Glomerular endothelial cell (primary cell): ENCODE measurements at regions not wholly inside any gene's neighbourhood (a gene's known extent, or its start where the extent isn't known, plus 50 kb on each side); places are given as distances from the start of the nearest gene placed in this dataset.
"Not testable (repeated sequence)": the region's sequence is repeated elsewhere in the genome, so short reads cannot be mapped to it uniquely, and the experiment has no call there.

ENCODE experiments used
- DNase-seq: peaks from one replicate; pipeline ENCODE4 v3.0.0-alpha.2; 2011; ENCODE audit warnings: low read depth, low spot score; ENCODE audit errors: extremely low read depth

- no peak for DNase-seq
Measured at GRCh38 chr15:81830520-81830919, 215.3 kb downstream of the MEX3B start.

- no peak for DNase-seq
Measured at GRCh38 chr15:81829918-81830317, 215.9 kb downstream of the MEX3B start.

GRCh38 chr15:81828135-81828534 lies 217.7 kb downstream of the MEX3B start:
- DNase-seq = no peak

- DNase-seq = no peak
Measured at GRCh38 chr15:81825136-81825535, 220.7 kb downstream of the MEX3B start.

- not testable (repeated sequence) for DNase-seq
Measured at GRCh38 chr15:81822587-81822986, 223.2 kb downstream of the MEX3B start.

- DNase-seq = no peak
Measured at GRCh38 chr15:81819924-81820635, 225.7 kb downstream of the MEX3B start.

- DNase-seq = no peak
Measured at GRCh38 chr15:81814882-81815455, 230.8 kb downstream of the MEX3B start.

- DNase-seq = no peak
Measured at GRCh38 chr15:81813215-81813614, 232.6 kb downstream of the MEX3B start.

- no peak for DNase-seq
Measured at GRCh38 chr15:81812456-81812855, 233.4 kb downstream of the MEX3B start.

GRCh38 chr15:81811736-81812135 lies 234.1 kb downstream of the MEX3B start:
- DNase-seq = no peak

GRCh38 chr15:81809543-81809942 lies 236.3 kb downstream of the MEX3B start:
- no peak for DNase-seq

GRCh38 chr15:81807806-81808205 lies 238.0 kb downstream of the MEX3B start:
- DNase-seq = no peak

- DNase-seq = no peak
Measured at GRCh38 chr15:81807186-81807585, 238.6 kb downstream of the MEX3B start.

- no peak for DNase-seq
Measured at GRCh38 chr15:81795899-81796298, 249.9 kb downstream of the MEX3B start.

- no peak for DNase-seq
Measured at GRCh38 chr15:81792646-81793045, 253.2 kb downstream of the MEX3B start.

GRCh38 chr15:81791322-81791721 lies 254.5 kb downstream of the MEX3B start:
- DNase-seq = not testable (repeated sequence)

- no peak for DNase-seq
Measured at GRCh38 chr15:81789403-81789802, 256.4 kb downstream of the MEX3B start.

- no peak for DNase-seq
Measured at GRCh38 chr15:81786776-81787175, 259.0 kb downstream of the MEX3B start.

GRCh38 chr15:81785679-81786078 lies 260.1 kb downstream of the MEX3B start:
- no peak for DNase-seq

- DNase-seq = no peak
Measured at GRCh38 chr15:81785181-81785580, 260.6 kb downstream of the MEX3B start.

- DNase-seq = no peak
Measured at GRCh38 chr15:81784751-81785150, 261.1 kb downstream of the MEX3B start.

- DNase-seq = no peak
Measured at GRCh38 chr15:81783586-81783985, 262.2 kb downstream of the MEX3B start.

GRCh38 chr15:81783076-81783475 lies 262.7 kb downstream of the MEX3B start:
- DNase-seq = no peak
